ENCODE measurements at regions not wholly inside any gene's neighbourhood (a gene's known extent, or its start where the extent isn't known, plus 50 kb on each side); places are given as distances from the start of the nearest gene placed in this dataset.
"Not testable (repeated sequence)": the region's sequence is repeated elsewhere in the genome, so short reads cannot be mapped to it uniquely, and the experiment has no call there.

DNA sequence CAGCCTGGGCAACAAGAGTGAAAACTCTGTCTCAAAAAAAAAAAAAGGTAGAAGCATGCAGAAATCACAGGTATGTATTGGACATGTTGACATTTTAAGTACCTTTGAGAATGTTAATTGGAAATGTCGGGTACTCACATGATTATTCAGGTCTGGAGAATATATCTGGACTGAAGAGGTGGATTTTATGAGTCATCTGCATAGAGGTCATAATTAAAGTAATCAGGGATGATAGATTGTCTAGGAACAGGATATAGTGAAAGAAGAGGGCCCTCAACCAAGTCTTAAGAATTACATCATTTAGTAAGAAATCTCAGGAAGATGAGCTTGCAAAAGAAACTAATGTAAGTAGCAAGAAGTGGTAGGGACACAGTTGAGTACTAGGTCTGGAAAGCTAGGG lies 212.5 kb downstream of the UTRN start (continued):
- TF ChIP-seq FOXK1 (CRISPR knock-in tag; IDR thresholded peaks at IDR 0.05), result no peak
- TF ChIP-seq, protein P1, sequence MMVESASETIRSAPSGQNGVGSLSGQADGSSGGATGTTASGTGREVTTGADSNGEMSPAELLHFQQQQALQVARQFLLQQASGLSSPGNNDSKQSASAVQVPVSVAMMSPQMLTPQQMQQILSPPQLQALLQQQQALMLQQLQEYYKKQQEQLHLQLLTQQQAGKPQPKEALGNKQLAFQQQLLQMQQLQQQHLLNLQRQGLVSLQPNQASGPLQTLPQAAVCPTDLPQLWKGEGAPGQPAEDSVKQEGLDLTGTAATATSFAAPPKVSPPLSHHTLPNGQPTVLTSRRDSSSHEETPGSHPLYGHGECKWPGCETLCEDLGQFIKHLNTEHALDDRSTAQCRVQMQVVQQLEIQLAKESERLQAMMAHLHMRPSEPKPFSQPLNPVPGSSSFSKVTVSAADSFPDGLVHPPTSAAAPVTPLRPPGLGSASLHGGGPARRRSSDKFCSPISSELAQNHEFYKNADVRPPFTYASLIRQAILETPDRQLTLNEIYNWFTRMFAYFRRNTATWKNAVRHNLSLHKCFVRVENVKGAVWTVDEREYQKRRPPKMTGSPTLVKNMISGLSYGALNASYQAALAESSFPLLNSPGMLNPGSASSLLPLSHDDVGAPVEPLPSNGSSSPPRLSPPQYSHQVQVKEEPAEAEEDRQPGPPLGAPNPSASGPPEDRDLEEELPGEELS (CRISPR knock-in tag; IDR thresholded peaks at IDR 0.05), result no peak

DNA sequence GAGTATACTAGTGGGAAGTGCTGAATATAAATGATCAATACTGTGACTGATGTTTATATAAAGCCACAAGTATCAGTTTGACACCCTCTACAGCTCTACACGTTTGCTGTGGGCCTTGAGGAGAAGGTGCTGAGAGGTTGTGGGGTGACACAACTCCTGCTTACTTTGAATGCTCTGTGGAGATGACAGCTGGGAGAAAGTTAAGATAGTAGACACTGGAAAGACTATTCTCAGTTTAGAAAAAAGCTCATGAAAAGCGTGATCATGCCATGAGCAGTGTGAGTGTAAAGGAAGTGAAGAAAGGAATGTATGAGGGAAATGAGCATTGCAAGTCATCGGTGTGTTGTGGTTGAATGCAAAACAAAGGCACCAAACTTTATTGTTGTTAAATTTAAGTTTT lies 215.8 kb downstream of the UTRN start:
- Mint-ChIP-seq H3K4me3 (no peak overlapping the region), H3K4me1 (no peaks in the 10 kb centered on the region), H3K9me3 (peaks cover 36% of the 10 kb centered on the region), H3K36me3 (peaks cover 66% of the 10 kb centered on the region), H3K27ac (no peak overlapping the region), H3K27me3 (ENCODE audit: low read depth) (no peaks in the 10 kb centered on the region)
- CTCF ChIA-PET, result no interaction called here
- ATAC-seq (no peak), DNase-seq (ENCODE audit: low spot score) (no peak)
- POLR2A ChIA-PET, result no interaction called here
- TF ChIP-seq IRF2 (CRISPR knock-in tag; IDR thresholded peaks at IDR 0.05; ENCODE audit: borderline replicate concordance, low read depth) (no peak), JAZF1 (CRISPR knock-in tag; IDR thresholded peaks at IDR 0.05) (no peak), ZNF263 (CRISPR knock-in tag; IDR thresholded peaks at IDR 0.05; ENCODE audit: low read depth) (no peak), NR1H2 (CRISPR knock-in tag; IDR thresholded peaks at IDR 0.05) (no peak), TCF7 (CRISPR knock-in tag; IDR thresholded peaks at IDR 0.05; ENCODE audit: low read depth) (no peak), FOXK1 (CRISPR knock-in tag; IDR thresholded peaks at IDR 0.05) (no peak), ZNF416 (CRISPR knock-in tag; IDR thresholded peaks at IDR 0.05) (no peak), CREM (CRISPR knock-in tag; IDR thresholded peaks at IDR 0.05) (no peak)
- TF ChIP-seq, protein P2, sequence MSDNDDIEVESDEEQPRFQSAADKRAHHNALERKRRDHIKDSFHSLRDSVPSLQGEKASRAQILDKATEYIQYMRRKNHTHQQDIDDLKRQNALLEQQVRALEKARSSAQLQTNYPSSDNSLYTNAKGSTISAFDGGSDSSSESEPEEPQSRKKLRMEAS (CRISPR knock-in tag; IDR thresholded peaks at IDR 0.05), result no peak
- TF ChIP-seq, protein P3, sequence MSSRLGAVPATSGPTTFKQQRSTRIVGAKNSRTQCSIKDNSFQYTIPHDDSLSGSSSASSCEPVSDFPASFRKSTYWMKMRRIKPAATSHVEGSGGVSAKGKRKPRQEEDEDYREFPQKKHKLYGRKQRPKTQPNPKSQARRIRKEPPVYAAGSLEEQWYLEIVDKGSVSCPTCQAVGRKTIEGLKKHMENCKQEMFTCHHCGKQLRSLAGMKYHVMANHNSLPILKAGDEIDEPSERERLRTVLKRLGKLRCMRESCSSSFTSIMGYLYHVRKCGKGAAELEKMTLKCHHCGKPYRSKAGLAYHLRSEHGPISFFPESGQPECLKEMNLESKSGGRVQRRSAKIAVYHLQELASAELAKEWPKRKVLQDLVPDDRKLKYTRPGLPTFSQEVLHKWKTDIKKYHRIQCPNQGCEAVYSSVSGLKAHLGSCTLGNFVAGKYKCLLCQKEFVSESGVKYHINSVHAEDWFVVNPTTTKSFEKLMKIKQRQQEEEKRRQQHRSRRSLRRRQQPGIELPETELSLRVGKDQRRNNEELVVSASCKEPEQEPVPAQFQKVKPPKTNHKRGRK (CRISPR knock-in tag; IDR thresholded peaks at IDR 0.05; ENCODE audit: borderline replicate concordance), result no peak
- TF ChIP-seq, protein P4, sequence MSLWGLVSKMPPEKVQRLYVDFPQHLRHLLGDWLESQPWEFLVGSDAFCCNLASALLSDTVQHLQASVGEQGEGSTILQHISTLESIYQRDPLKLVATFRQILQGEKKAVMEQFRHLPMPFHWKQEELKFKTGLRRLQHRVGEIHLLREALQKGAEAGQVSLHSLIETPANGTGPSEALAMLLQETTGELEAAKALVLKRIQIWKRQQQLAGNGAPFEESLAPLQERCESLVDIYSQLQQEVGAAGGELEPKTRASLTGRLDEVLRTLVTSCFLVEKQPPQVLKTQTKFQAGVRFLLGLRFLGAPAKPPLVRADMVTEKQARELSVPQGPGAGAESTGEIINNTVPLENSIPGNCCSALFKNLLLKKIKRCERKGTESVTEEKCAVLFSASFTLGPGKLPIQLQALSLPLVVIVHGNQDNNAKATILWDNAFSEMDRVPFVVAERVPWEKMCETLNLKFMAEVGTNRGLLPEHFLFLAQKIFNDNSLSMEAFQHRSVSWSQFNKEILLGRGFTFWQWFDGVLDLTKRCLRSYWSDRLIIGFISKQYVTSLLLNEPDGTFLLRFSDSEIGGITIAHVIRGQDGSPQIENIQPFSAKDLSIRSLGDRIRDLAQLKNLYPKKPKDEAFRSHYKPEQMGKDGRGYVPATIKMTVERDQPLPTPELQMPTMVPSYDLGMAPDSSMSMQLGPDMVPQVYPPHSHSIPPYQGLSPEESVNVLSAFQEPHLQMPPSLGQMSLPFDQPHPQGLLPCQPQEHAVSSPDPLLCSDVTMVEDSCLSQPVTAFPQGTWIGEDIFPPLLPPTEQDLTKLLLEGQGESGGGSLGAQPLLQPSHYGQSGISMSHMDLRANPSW (CRISPR knock-in tag; conservative IDR thresholded peaks at IDR 0.05; ENCODE audit: low read depth), result no peak
- TF ChIP-seq, protein P5, sequence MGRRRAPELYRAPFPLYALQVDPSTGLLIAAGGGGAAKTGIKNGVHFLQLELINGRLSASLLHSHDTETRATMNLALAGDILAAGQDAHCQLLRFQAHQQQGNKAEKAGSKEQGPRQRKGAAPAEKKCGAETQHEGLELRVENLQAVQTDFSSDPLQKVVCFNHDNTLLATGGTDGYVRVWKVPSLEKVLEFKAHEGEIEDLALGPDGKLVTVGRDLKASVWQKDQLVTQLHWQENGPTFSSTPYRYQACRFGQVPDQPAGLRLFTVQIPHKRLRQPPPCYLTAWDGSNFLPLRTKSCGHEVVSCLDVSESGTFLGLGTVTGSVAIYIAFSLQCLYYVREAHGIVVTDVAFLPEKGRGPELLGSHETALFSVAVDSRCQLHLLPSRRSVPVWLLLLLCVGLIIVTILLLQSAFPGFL (CRISPR knock-in tag; IDR thresholded peaks at IDR 0.05; ENCODE audit: borderline replicate concordance), result no peak
- TF ChIP-seq, protein P6, sequence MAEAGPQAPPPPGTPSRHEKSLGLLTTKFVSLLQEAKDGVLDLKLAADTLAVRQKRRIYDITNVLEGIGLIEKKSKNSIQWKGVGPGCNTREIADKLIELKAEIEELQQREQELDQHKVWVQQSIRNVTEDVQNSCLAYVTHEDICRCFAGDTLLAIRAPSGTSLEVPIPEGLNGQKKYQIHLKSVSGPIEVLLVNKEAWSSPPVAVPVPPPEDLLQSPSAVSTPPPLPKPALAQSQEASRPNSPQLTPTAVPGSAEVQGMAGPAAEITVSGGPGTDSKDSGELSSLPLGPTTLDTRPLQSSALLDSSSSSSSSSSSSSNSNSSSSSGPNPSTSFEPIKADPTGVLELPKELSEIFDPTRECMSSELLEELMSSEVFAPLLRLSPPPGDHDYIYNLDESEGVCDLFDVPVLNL (CRISPR knock-in tag; IDR thresholded peaks at IDR 0.05; ENCODE audit: borderline replicate concordance, low read depth), result no peak

DNA sequence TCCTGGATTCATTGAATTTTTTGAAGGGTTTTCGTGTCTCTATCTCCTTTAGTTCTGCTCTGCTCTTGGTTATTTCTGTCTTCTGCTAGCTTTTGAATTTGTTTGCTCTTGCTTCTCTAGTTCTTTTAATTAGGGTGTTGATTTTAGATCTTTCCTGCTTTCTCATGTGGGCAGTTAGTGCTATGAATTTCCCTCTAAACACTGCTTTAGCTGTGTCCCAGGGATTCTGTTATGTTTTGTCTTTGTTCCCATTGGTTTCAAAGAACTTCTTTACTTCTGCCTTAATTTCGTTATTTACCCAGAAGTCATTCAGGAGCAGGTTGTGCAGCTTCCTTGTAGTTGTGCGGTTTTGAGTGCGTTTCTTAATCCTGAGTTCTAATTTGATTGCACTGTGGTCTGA lies 220.1 kb downstream of the UTRN start:
- Mint-ChIP-seq H3K36me3 (peaks cover 66% of the 10 kb centered on the region), H3K9me3 (peaks cover 49% of the 10 kb centered on the region)
- POLR2A ChIA-PET; H3K27me3 Mint-ChIP-seq (ENCODE audit: low read depth); ATAC-seq; H3K4me1 Mint-ChIP-seq; CTCF ChIA-PET; H3K27ac Mint-ChIP-seq; DNase-seq (ENCODE audit: low spot score); H3K4me3 Mint-ChIP-seq: not testable (repeated sequence)

DNA sequence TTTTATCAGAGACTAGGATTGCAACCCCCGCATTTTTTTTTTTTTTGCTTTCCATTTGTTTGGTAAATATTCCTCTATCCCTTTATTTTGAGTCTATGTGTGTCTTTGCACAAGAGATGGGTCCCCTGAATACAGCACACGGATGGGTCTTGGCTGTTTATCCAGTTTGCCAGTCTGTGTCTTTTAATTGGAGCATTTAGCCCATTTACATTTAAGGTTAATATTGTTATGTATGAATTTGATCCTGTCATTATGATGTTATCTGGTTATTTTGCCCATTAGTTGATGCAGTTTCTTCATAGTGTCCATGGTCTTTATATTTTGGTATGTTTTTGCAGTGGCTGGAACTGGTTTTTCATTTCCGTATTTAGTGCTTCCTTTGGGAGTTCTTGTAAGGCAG lies 220.9 kb downstream of the UTRN start:
- DNase-seq (ENCODE audit: low spot score); CTCF ChIA-PET; H3K27me3 Mint-ChIP-seq (ENCODE audit: low read depth); POLR2A ChIA-PET; H3K4me3 Mint-ChIP-seq; ATAC-seq; H3K4me1 Mint-ChIP-seq; H3K27ac Mint-ChIP-seq: not testable (repeated sequence)
- Mint-ChIP-seq H3K9me3 (peaks cover 49% of the 10 kb centered on the region), H3K36me3 (peaks cover 63% of the 10 kb centered on the region)

DNA sequence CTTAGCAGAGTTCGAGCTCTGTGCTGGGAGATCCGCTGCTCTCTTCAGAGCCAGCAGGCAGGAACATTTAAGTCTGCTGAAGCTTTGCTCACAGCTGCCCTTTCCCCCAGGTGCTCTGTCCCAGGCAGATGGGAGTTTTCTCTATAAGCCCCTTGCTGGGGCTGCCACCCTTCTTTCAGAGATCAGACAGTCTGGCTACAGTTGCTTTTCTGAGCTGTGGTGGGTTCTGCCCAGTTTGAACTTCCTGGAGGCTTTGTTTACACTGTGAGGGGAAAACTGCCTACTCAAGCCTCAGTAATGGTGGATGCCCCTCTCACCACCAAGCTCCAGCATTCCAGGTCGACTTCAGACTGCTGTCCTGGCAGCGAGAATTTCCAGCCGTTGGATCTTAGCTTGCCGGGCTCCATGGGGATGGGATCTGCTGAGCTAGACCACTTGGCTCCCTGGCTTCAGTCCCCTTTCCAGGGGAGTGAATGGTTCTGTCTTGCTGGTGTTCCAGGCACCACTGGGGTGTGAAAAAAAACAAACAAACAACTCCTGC lies 222.7 kb downstream of the UTRN start:
- ATAC-seq, result not testable (repeated sequence)
- CTCF ChIA-PET, result interaction anchor here (0.5 kb wide), 1 partner anchor 194 kb away, joined by 3 read pairs; no protein-coding TSS in a partner anchor

More for the DNA sequence above, 222.7 kb downstream of the UTRN start:
- H3K9me3 Mint-ChIP-seq, result peaks cover 45% of the 10 kb centered on the region
- POLR2A ChIA-PET; H3K4me1 Mint-ChIP-seq; DNase-seq (ENCODE audit: low spot score); H3K27me3 Mint-ChIP-seq (ENCODE audit: low read depth); H3K4me3 Mint-ChIP-seq; H3K27ac Mint-ChIP-seq: not testable (repeated sequence)
- H3K36me3 Mint-ChIP-seq, result peaks cover 60% of the 10 kb centered on the region

Measured in WTC11 (cell line).